Activated CD8-positive, alpha-beta memory T cell treated with anti-CD3 and anti-CD28 coated beads, Interleukin-2, amount 50 U/mL, for 24 hours (primary cell): ENCODE measurements at regions not wholly inside any gene's neighbourhood (a gene's known extent, or its start where the extent isn't known, plus 50 kb on each side); places are given as distances from the start of the nearest gene placed in this dataset.
"Not testable (repeated sequence)": the region's sequence is repeated elsewhere in the genome, so short reads cannot be mapped to it uniquely, and the experiment has no call there.

ENCODE experiments used
- DNase-seq: peaks from one replicate; pipeline ENCODE4 v3.0.0-alpha.2; 2020; ENCODE audit errors: extremely low read depth

GRCh38 chr18:59038295-59039039 lies 101.2 kb upstream of the SEC11C start:
- no peak for DNase-seq

GRCh38 chr18:59039040-59039320 lies 100.7 kb upstream of the SEC11C start:
- DNase-seq, result not testable (repeated sequence)

GRCh38 chr18:59039449-59039848 lies 100.2 kb upstream of the SEC11C start:
- DNase-seq, result no peak

GRCh38 chr18:59040770-59041148 lies 98.9 kb upstream of the SEC11C start:
- no peak for DNase-seq

- no peak for DNase-seq
Measured at GRCh38 chr18:59041296-59041695, 98.4 kb upstream of the SEC11C start.

GRCh38 chr18:59041819-59042815 lies 97.6 kb upstream of the SEC11C start:
- no peak for DNase-seq

GRCh38 chr18:59044855-59045254 lies 94.8 kb upstream of the SEC11C start:
- no peak for DNase-seq

- DNase-seq, result no peak
Measured at GRCh38 chr18:59047321-59048047, 92.2 kb upstream of the SEC11C start.

GRCh38 chr18:59048048-59048363 lies 91.7 kb upstream of the SEC11C start:
- DNase-seq, result no peak

GRCh38 chr18:59048378-59048777 lies 91.3 kb upstream of the SEC11C start:
- DNase-seq, result no peak

- DNase-seq, result no peak
Measured at GRCh38 chr18:59049721-59050660, 89.7 kb upstream of the SEC11C start.

- DNase-seq, result no peak
Measured at GRCh38 chr18:59050661-59051057, 89.0 kb upstream of the SEC11C start.

GRCh38 chr18:59051470-59052165 lies 88.1 kb upstream of the SEC11C start:
- DNase-seq, result no peak

- DNase-seq, result no peak
Measured at GRCh38 chr18:59052965-59053820, 86.5 kb upstream of the SEC11C start.

- DNase-seq, result no peak
Measured at GRCh38 chr18:59054496-59055287, 85.0 kb upstream of the SEC11C start.

- no peak for DNase-seq
Measured at GRCh38 chr18:59055345-59056032, 84.2 kb upstream of the SEC11C start.

GRCh38 chr18:59056706-59057492 lies 82.8 kb upstream of the SEC11C start:
- no peak for DNase-seq

GRCh38 chr18:59057493-59057795 lies 82.2 kb upstream of the SEC11C start:
- no peak for DNase-seq
